ENCODE measurements at regions not wholly inside any gene's neighbourhood (a gene's known extent, or its start where the extent isn't known, plus 50 kb on each side); places are given as distances from the start of the nearest gene placed in this dataset.
"Not testable (repeated sequence)": the region's sequence is repeated elsewhere in the genome, so short reads cannot be mapped to it uniquely, and the experiment has no call there.

- no peaks in the 10 kb centered on the region for H3K4me1 ChIP-seq (ENCODE audit: control insufficient read depth in 2 of 2, insufficient read depth in 2 of 2, low read length in 2 of 2)
- no peak overlapping the region for H3K27ac ChIP-seq (ENCODE audit: low read depth in 2 of 2, low read length in 2 of 2)
- H3K36me3 ChIP-seq (ENCODE audit: control insufficient read depth in 2 of 2, insufficient read depth in 2 of 2, low read length in 2 of 2): no peaks in the 10 kb centered on the region
- no peaks in the 10 kb centered on the region for H3K27me3 ChIP-seq (ENCODE audit: control insufficient read depth in 2 of 2, insufficient read depth in 2 of 2, low read length in 2 of 2)
- H3K9me3 ChIP-seq (ENCODE audit: control insufficient read depth in 2 of 2, low read length in 2 of 2): no peaks in the 10 kb centered on the region
- no peak overlapping the region for H3K9ac ChIP-seq (ENCODE audit: low read depth in 1 of 2, low read length in 2 of 2)
- no peak overlapping the region for H3K4me3 ChIP-seq (ENCODE audit: low read length in 2 of 2)
These were observed 163.6 kb downstream of the C1D start for GRCh38 chr2:67899187-67899586.

- Histone ChIP-seq H3K27ac (ENCODE audit: low read depth in 2 of 2, low read length in 2 of 2) (no peak overlapping the region), H3K36me3 (ENCODE audit: control insufficient read depth in 2 of 2, insufficient read depth in 2 of 2, low read length in 2 of 2) (no peaks in the 10 kb centered on the region), H3K9ac (ENCODE audit: low read depth in 1 of 2, low read length in 2 of 2) (no peak overlapping the region), H3K4me3 (ENCODE audit: low read length in 2 of 2) (no peak overlapping the region), H3K4me1 (ENCODE audit: control insufficient read depth in 2 of 2, insufficient read depth in 2 of 2, low read length in 2 of 2) (no peaks in the 10 kb centered on the region), H3K9me3 (ENCODE audit: control insufficient read depth in 2 of 2, low read length in 2 of 2) (no peaks in the 10 kb centered on the region), H3K27me3 (ENCODE audit: control insufficient read depth in 2 of 2, insufficient read depth in 2 of 2, low read length in 2 of 2) (no peaks in the 10 kb centered on the region)
These were observed 162.0 kb downstream of the C1D start for GRCh38 chr2:67900826-67901225.

- Histone ChIP-seq H3K36me3 (ENCODE audit: control insufficient read depth in 2 of 2, insufficient read depth in 2 of 2, low read length in 2 of 2) (no peaks in the 10 kb centered on the region), H3K9ac (ENCODE audit: low read depth in 1 of 2, low read length in 2 of 2) (no peak overlapping the region), H3K9me3 (ENCODE audit: control insufficient read depth in 2 of 2, low read length in 2 of 2) (no peaks in the 10 kb centered on the region), H3K27ac (ENCODE audit: low read depth in 2 of 2, low read length in 2 of 2) (no peak overlapping the region), H3K27me3 (ENCODE audit: control insufficient read depth in 2 of 2, insufficient read depth in 2 of 2, low read length in 2 of 2) (no peaks in the 10 kb centered on the region), H3K4me3 (ENCODE audit: low read length in 2 of 2) (no peak overlapping the region), H3K4me1 (ENCODE audit: control insufficient read depth in 2 of 2, insufficient read depth in 2 of 2, low read length in 2 of 2) (no peaks in the 10 kb centered on the region)
These were observed 158.2 kb downstream of the C1D start for GRCh38 chr2:67904566-67904965.

- H3K36me3 ChIP-seq (ENCODE audit: control insufficient read depth in 2 of 2, insufficient read depth in 2 of 2, low read length in 2 of 2): no peaks in the 10 kb centered on the region
- H3K9me3 ChIP-seq (ENCODE audit: control insufficient read depth in 2 of 2, low read length in 2 of 2): no peaks in the 10 kb centered on the region
- H3K4me1 ChIP-seq (ENCODE audit: control insufficient read depth in 2 of 2, insufficient read depth in 2 of 2, low read length in 2 of 2): no peaks in the 10 kb centered on the region
- no peaks in the 10 kb centered on the region for H3K27me3 ChIP-seq (ENCODE audit: control insufficient read depth in 2 of 2, insufficient read depth in 2 of 2, low read length in 2 of 2)
- no peak overlapping the region for H3K4me3 ChIP-seq (ENCODE audit: low read length in 2 of 2)
- H3K9ac ChIP-seq (ENCODE audit: low read depth in 1 of 2, low read length in 2 of 2): no peak overlapping the region
- H3K27ac ChIP-seq (ENCODE audit: low read depth in 2 of 2, low read length in 2 of 2): no peak overlapping the region
These were observed 157.8 kb downstream of the C1D start for GRCh38 chr2:67904966-67905365.

- not testable (repeated sequence) for H3K4me3 ChIP-seq (ENCODE audit: low read length in 2 of 2); H3K4me1 ChIP-seq (ENCODE audit: control insufficient read depth in 2 of 2, insufficient read depth in 2 of 2, low read length in 2 of 2); H3K27me3 ChIP-seq (ENCODE audit: control insufficient read depth in 2 of 2, insufficient read depth in 2 of 2, low read length in 2 of 2); H3K9ac ChIP-seq (ENCODE audit: low read depth in 1 of 2, low read length in 2 of 2); H3K27ac ChIP-seq (ENCODE audit: low read depth in 2 of 2, low read length in 2 of 2); H3K36me3 ChIP-seq (ENCODE audit: control insufficient read depth in 2 of 2, insufficient read depth in 2 of 2, low read length in 2 of 2); H3K9me3 ChIP-seq (ENCODE audit: control insufficient read depth in 2 of 2, low read length in 2 of 2)
These were observed 156.3 kb downstream of the C1D start for GRCh38 chr2:67906547-67906946.

- Histone ChIP-seq H3K4me3 (ENCODE audit: low read length in 2 of 2) (no peak overlapping the region), H3K27ac (ENCODE audit: low read depth in 2 of 2, low read length in 2 of 2) (no peak overlapping the region), H3K4me1 (ENCODE audit: control insufficient read depth in 2 of 2, insufficient read depth in 2 of 2, low read length in 2 of 2) (no peaks in the 10 kb centered on the region), H3K27me3 (ENCODE audit: control insufficient read depth in 2 of 2, insufficient read depth in 2 of 2, low read length in 2 of 2) (no peaks in the 10 kb centered on the region), H3K36me3 (ENCODE audit: control insufficient read depth in 2 of 2, insufficient read depth in 2 of 2, low read length in 2 of 2) (no peaks in the 10 kb centered on the region), H3K9ac (ENCODE audit: low read depth in 1 of 2, low read length in 2 of 2) (no peak overlapping the region), H3K9me3 (ENCODE audit: control insufficient read depth in 2 of 2, low read length in 2 of 2) (no peaks in the 10 kb centered on the region)
These were observed 145.3 kb downstream of the C1D start for GRCh38 chr2:67917332-67918054.

- no peaks in the 10 kb centered on the region for H3K27me3 ChIP-seq (ENCODE audit: control insufficient read depth in 2 of 2, insufficient read depth in 2 of 2, low read length in 2 of 2)
These were observed 144.3 kb downstream of the C1D start for GRCh38 chr2:67918471-67918870.

GRCh38 chr2:67919490-67919889 is 143.3 kb downstream of the C1D start:
- H3K27me3 ChIP-seq (ENCODE audit: control insufficient read depth in 2 of 2, insufficient read depth in 2 of 2, low read length in 2 of 2): no peaks in the 10 kb centered on the region
- H3K4me3 ChIP-seq (ENCODE audit: low read length in 2 of 2): no peak overlapping the region
- H3K27ac ChIP-seq (ENCODE audit: low read depth in 2 of 2, low read length in 2 of 2): no peak overlapping the region
- no peak overlapping the region for H3K9ac ChIP-seq (ENCODE audit: low read depth in 1 of 2, low read length in 2 of 2)
- no peaks in the 10 kb centered on the region for H3K36me3 ChIP-seq (ENCODE audit: control insufficient read depth in 2 of 2, insufficient read depth in 2 of 2, low read length in 2 of 2)
- no peaks in the 10 kb centered on the region for H3K9me3 ChIP-seq (ENCODE audit: control insufficient read depth in 2 of 2, low read length in 2 of 2)
- no peaks in the 10 kb centered on the region for H3K4me1 ChIP-seq (ENCODE audit: control insufficient read depth in 2 of 2, insufficient read depth in 2 of 2, low read length in 2 of 2)

More at GRCh38 chr2:67918471-67918870, 144.3 kb downstream of the C1D start:
- Histone ChIP-seq H3K4me3 (ENCODE audit: low read length in 2 of 2) (no peak overlapping the region), H3K4me1 (ENCODE audit: control insufficient read depth in 2 of 2, insufficient read depth in 2 of 2, low read length in 2 of 2) (no peaks in the 10 kb centered on the region), H3K36me3 (ENCODE audit: control insufficient read depth in 2 of 2, insufficient read depth in 2 of 2, low read length in 2 of 2) (no peaks in the 10 kb centered on the region), H3K9ac (ENCODE audit: low read depth in 1 of 2, low read length in 2 of 2) (no peak overlapping the region), H3K9me3 (ENCODE audit: control insufficient read depth in 2 of 2, low read length in 2 of 2) (no peaks in the 10 kb centered on the region), H3K27ac (ENCODE audit: low read depth in 2 of 2, low read length in 2 of 2) (no peak overlapping the region)

- Histone ChIP-seq H3K4me3 (ENCODE audit: low read length in 2 of 2) (no peak overlapping the region), H3K9ac (ENCODE audit: low read depth in 1 of 2, low read length in 2 of 2) (no peak overlapping the region), H3K36me3 (ENCODE audit: control insufficient read depth in 2 of 2, insufficient read depth in 2 of 2, low read length in 2 of 2) (no peaks in the 10 kb centered on the region), H3K27ac (ENCODE audit: low read depth in 2 of 2, low read length in 2 of 2) (no peak overlapping the region), H3K9me3 (ENCODE audit: control insufficient read depth in 2 of 2, low read length in 2 of 2) (no peaks in the 10 kb centered on the region), H3K27me3 (ENCODE audit: control insufficient read depth in 2 of 2, insufficient read depth in 2 of 2, low read length in 2 of 2) (no peaks in the 10 kb centered on the region), H3K4me1 (ENCODE audit: control insufficient read depth in 2 of 2, insufficient read depth in 2 of 2, low read length in 2 of 2) (no peaks in the 10 kb centered on the region)
These were observed 140.6 kb downstream of the C1D start for GRCh38 chr2:67922080-67922785.

GRCh38 chr2:67923696-67924095 is 139.1 kb downstream of the C1D start:
- no peak overlapping the region for H3K27ac ChIP-seq (ENCODE audit: low read depth in 2 of 2, low read length in 2 of 2)
- no peaks in the 10 kb centered on the region for H3K27me3 ChIP-seq (ENCODE audit: control insufficient read depth in 2 of 2, insufficient read depth in 2 of 2, low read length in 2 of 2)
- no peak overlapping the region for H3K4me3 ChIP-seq (ENCODE audit: low read length in 2 of 2)
- no peaks in the 10 kb centered on the region for H3K9me3 ChIP-seq (ENCODE audit: control insufficient read depth in 2 of 2, low read length in 2 of 2)
- H3K36me3 ChIP-seq (ENCODE audit: control insufficient read depth in 2 of 2, insufficient read depth in 2 of 2, low read length in 2 of 2): no peaks in the 10 kb centered on the region
- H3K9ac ChIP-seq (ENCODE audit: low read depth in 1 of 2, low read length in 2 of 2): no peak overlapping the region
- no peaks in the 10 kb centered on the region for H3K4me1 ChIP-seq (ENCODE audit: control insufficient read depth in 2 of 2, insufficient read depth in 2 of 2, low read length in 2 of 2)

All from mucosa of rectum (tissue), 2 donors.